PFSK-1 (cell line): ENCODE measurements at regions not wholly inside any gene's neighbourhood (a gene's known extent, or its start where the extent isn't known, plus 50 kb on each side); places are given as distances from the start of the nearest gene placed in this dataset.

ENCODE experiments used
- FOXP2 ChIP-seq: optimal IDR thresholded peaks from 2 replicates; pipeline ENCODE3; 2011; ENCODE audit warnings: borderline replicate concordance, control low read depth, inconsistent platforms; ENCODE audit not compliant: insufficient read depth; ENCODE audit errors: extremely low read length, extremely low read depth
- POLR2AphosphoS5 ChIP-seq: IDR thresholded peaks from 2 replicates; pipeline ENCODE4 v1.6.1; 2012; ENCODE audit warnings: low read depth, mild to moderate bottlenecking, control low read depth, low read length, moderate library complexity
- REST ChIP-seq, 2 experiments: IDR thresholded peaks; 2 replicates each; pipeline versions ENCODE4 v1.6.1 to v1.8.0; 2011 to 2012; ENCODE audit warnings: low read depth in 2 of 2, low read length in 2 of 2, control low read depth in 1 of 2, inconsistent platforms in 1 of 2, mild to moderate bottlenecking in 1 of 2, moderate library complexity in 1 of 2; ENCODE audit not compliant: insufficient read depth in 1 of 2
- SIN3A ChIP-seq: IDR thresholded peaks from 2 replicates; pipeline ENCODE4 v1.6.1; 2012; ENCODE audit warnings: mild to moderate bottlenecking, low read length, moderate library complexity, borderline replicate concordance; ENCODE audit not compliant: insufficient read depth
- TAF1 ChIP-seq: IDR thresholded peaks from 2 replicates; pipeline ENCODE4 v1.6.1; 2012; ENCODE audit warnings: low read length, control low read depth, borderline replicate concordance; ENCODE audit not compliant: insufficient read depth

GRCh38 chrX:123788744-123789143 lies 55.9 kb upstream of the THOC2 start:
- TF ChIP-seq TAF1: no peak
- TF ChIP-seq REST (IDR thresholded peaks at IDR 0.05; ENCODE audit: insufficient read depth in 1 of 2, low read depth in 2 of 2, low read length in 2 of 2): no peak
- TF ChIP-seq POLR2AphosphoS5: no peak
- no peak for TF ChIP-seq SIN3A
- TF ChIP-seq FOXP2: no peak

- TF ChIP-seq SIN3A (no peak), FOXP2 (no peak), POLR2AphosphoS5 (no peak), REST (IDR thresholded peaks at IDR 0.05; ENCODE audit: insufficient read depth in 1 of 2, low read depth in 2 of 2, low read length in 2 of 2) (no peak)
Observed at GRCh38 chrX:123797543-123798447, 62.1 kb upstream of the XIAP start.

GRCh38 chrX:123801901-123802300 lies 58.0 kb upstream of the XIAP start:
- TF ChIP-seq POLR2AphosphoS5 (no peak), FOXP2 (no peak), REST (IDR thresholded peaks at IDR 0.05; ENCODE audit: insufficient read depth in 1 of 2, low read depth in 2 of 2, low read length in 2 of 2) (no peak), SIN3A (no peak), TAF1 (no peak)

- TF ChIP-seq POLR2AphosphoS5: peak; percentile 41; the same call in 1 of the 2 replicates
- peak; percentile 94 for TF ChIP-seq FOXP2
- no peak for TF ChIP-seq TAF1
- TF ChIP-seq SIN3A: no peak
- peak in 1 of 2 experiments; percentile 51; a peak in 2 of 4 replicates for TF ChIP-seq REST (IDR thresholded peaks at IDR 0.05; ENCODE audit: insufficient read depth in 1 of 2, low read depth in 2 of 2, low read length in 2 of 2)
Observed at GRCh38 chrX:123803331-123803983, 56.4 kb upstream of the XIAP start.
